Activated T-cell treated with anti-CD3 and anti-CD28 coated beads, Interleukin-2, amount 50 U/mL, for 72 hours (primary cell): ENCODE measurements at regions not wholly inside any gene's neighbourhood (a gene's known extent, or its start where the extent isn't known, plus 50 kb on each side); places are given as distances from the start of the nearest gene placed in this dataset.
A peak's percentile ranks its signal among the peaks of the same experiment; 100 is the strongest.

Experiments
- ATAC-seq, 2 donors: fragments of 150-1000 bp; cut with Tn5 transposase; replicated peaks in 1 of 2; 2 replicates each; pipeline ENCODE4 v1.10.0; 2021; ENCODE audit warnings: moderate library complexity in 2 of 2, mild to moderate bottlenecking in 1 of 2
- DNase-seq, 2 donors: peaks; one replicate each; pipeline ENCODE4 v3.0.0; 2021 to 2022; ENCODE audit warnings: mixed read lengths in 1 of 2
- H3K27ac Mint-ChIP-seq: one replicate; pipeline ENCODE4 v1.8.0; 2022; ENCODE audit warnings: mild to moderate bottlenecking, moderate library complexity, mixed read lengths
- H3K27me3 Mint-ChIP-seq: one replicate; pipeline ENCODE4 v1.8.0; 2022; ENCODE audit warnings: low read depth, mixed read lengths
- H3K36me3 Mint-ChIP-seq, 2 donors: one replicate each; pipeline ENCODE4 v1.8.0; 2022; ENCODE audit warnings: mixed read lengths in 2 of 2, mild to moderate bottlenecking in 1 of 2; ENCODE audit not compliant: insufficient read depth in 2 of 2
- H3K4me1 Mint-ChIP-seq: one replicate; pipeline ENCODE4 v1.8.0; 2022; ENCODE audit warnings: low read depth, mixed read lengths
- H3K4me3 Mint-ChIP-seq, 2 donors: one replicate each; pipeline ENCODE4 v1.8.0; 2022; ENCODE audit warnings: mild to moderate bottlenecking in 2 of 2, mixed read lengths in 2 of 2, moderate library complexity in 2 of 2
- H3K9me3 Mint-ChIP-seq, 2 donors: one replicate each; pipeline ENCODE4 v1.8.0; 2022; ENCODE audit warnings: mixed read lengths in 2 of 2

DNA sequence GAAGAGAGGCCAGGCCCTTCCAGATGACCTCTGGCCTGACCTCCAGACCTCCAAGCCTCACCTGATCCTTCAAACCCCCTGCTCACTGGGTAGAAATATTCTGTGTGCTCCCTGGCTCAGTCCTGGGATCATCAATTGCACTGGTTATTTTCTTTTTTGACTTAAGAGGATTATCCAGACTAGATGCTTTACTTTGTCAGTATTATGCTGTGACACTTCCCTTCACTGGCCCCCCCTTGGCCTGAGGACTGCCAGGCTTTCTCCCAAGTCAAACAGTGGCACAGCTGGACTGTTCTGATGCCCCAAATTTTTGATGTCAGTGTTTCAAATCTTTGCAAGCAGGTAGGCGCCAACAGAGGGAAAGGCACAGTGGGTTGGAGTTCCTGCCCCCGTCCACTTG lies 156.3 kb upstream of the SKOR2 start:
- H3K27me3 Mint-ChIP-seq, result no peaks in the 10 kb centered on the region
- ATAC-seq, result no peak

DNA sequence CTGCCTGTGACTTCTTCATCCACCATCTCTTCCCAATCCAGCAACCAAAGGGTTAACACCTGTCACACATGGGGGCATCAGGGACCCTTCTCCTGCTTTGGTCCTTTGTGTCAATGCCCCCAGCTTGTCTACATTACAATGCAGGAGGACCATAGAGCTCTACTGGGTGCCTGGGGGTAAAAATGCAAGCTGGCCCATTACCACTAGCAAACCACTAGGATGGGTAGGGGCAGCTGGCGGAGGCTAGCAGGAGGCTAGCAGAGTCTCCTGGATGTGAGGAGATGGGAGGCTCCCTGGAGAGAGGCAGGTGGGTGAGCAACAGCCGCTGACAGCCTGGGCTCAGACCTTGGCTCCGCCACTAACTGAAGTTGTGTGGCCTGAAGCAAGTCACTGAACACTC lies 153.4 kb upstream of the SKOR2 start:
- H3K36me3 Mint-ChIP-seq, result no peaks in the 10 kb centered on the region
- DNase-seq (no peak), ATAC-seq (no peak)

More for the DNA sequence above, 156.3 kb upstream of the SKOR2 start:
- Mint-ChIP-seq H3K4me3 (no peak overlapping the region), H3K9me3 (no peaks in the 10 kb centered on the region), H3K36me3 (no peaks in the 10 kb centered on the region), H3K4me1 (no peaks in the 10 kb centered on the region), H3K27ac (no peak overlapping the region)
- DNase-seq, result no peak

DNA sequence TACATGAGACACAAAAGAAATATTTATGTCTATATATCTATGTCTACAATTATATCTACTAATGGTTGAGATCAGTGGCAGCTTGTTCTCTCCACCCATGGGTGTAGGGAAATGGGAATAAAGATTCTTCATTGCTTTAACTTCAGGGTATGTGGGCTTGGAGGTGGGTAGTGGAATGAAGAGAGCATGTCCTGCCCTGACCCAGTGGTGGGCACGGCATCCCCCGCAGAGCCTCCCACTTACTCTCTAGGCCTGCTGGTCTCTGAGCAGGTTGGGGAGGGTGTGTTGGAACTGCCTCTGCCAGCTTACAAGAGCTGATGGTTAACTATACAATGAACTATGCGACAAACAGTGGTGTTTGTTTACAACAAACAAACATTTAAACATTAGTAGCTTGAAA lies 152.5 kb upstream of the SKOR2 start:
- no peak overlapping the region for H3K27ac Mint-ChIP-seq
- no peaks in the 10 kb centered on the region for H3K36me3 Mint-ChIP-seq
- ATAC-seq, result no peak
- no peak overlapping the region for H3K4me3 Mint-ChIP-seq
- H3K4me1 Mint-ChIP-seq, result no peaks in the 10 kb centered on the region
- H3K9me3 Mint-ChIP-seq, result no peaks in the 10 kb centered on the region
- DNase-seq, result no peak
- H3K27me3 Mint-ChIP-seq, result no peaks in the 10 kb centered on the region

More for the DNA sequence above, 153.4 kb upstream of the SKOR2 start:
- Mint-ChIP-seq H3K27ac (no peak overlapping the region), H3K27me3 (no peaks in the 10 kb centered on the region), H3K4me1 (no peaks in the 10 kb centered on the region), H3K4me3 (no peak overlapping the region), H3K9me3 (no peaks in the 10 kb centered on the region)

DNA sequence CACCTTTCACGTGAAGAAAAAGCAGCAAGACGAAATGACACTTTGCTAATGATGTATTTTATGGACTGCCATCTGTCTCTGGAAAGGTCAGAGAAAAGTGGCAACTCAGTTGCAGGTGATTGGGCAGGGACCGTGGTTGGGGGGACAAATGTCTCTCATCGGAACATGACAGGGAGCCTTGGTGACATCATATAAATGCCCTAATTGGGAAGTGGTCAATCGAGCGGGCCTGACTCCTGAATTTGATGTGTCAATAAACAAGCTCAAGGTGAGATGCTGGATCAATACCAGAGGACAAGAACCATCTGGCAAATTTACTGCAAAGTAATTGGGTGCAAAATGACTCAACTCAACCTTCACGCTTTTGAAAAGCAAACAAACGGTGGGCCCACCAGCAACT lies 151.9 kb upstream of the SKOR2 start:
- no peaks in the 10 kb centered on the region for H3K27me3 Mint-ChIP-seq
- no peak for ATAC-seq
- DNase-seq, result no peak
- H3K4me3 Mint-ChIP-seq, result no peak overlapping the region
- H3K4me1 Mint-ChIP-seq, result no peaks in the 10 kb centered on the region
- no peak overlapping the region for H3K27ac Mint-ChIP-seq
- no peaks in the 10 kb centered on the region for H3K9me3 Mint-ChIP-seq
- H3K36me3 Mint-ChIP-seq, result no peaks in the 10 kb centered on the region

DNA sequence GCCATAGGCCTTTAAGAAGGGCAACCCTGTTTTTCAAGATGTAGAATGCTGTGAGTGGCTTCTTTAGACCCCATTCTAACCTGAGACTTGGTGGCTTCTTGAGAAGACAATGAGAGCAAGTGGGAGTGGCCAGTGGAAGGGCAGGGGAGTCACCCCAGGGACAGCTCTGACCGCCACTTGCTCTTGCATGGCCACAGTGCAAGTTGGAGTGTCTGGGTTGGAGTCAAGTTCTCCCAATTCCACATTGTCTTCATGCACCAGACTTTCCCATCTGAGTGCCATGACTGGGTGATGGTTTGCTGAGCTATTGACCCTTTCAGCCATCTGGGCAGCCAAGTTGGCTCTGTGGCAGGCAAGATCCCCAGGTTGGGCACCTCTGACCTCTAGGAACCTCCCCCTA lies 148.0 kb upstream of the SKOR2 start:
- no peaks in the 10 kb centered on the region for H3K4me1 Mint-ChIP-seq
- H3K27me3 Mint-ChIP-seq, result no peaks in the 10 kb centered on the region
- ATAC-seq (no peak), DNase-seq (no peak)
- peaks cover 0 to 2% of the 10 kb centered on the region in 2 donors for H3K9me3 Mint-ChIP-seq
- no peak overlapping the region for H3K27ac Mint-ChIP-seq
- H3K4me3 Mint-ChIP-seq, result no peak overlapping the region
- H3K36me3 Mint-ChIP-seq, result peaks cover 0 to 2% of the 10 kb centered on the region in 2 donors

DNA sequence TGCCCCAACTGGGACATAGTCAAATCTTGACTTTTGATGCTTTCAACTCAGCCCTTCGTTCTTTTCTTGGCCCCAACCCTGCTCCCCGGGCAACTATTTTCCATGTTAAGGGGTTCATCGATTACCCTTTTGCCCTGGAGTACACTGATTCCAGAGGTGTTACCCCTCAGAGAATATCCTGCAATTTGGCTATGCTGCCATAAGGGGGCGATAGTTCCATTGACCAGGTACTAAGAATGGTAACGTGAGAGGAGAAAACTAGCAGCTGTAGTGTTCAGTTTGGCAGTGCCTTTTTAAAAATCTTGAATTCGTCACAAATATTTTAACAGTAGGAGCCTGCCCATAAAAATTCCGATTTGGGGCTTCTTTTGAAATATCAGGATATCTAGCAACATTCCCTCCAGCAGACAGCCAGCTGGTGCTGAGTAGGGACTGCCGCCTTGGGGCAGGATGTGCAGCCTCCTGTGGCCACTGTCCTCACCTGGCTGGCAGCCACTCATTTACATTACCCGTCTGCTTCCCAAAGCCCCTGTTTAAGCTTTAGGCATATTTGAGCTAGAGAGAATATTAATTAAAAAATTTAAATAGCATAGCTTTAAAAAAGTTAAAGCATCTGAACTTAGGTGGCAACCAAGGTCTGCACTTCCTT lies 146.3 kb upstream of the SKOR2 start:
- Mint-ChIP-seq H3K4me1 (no peaks in the 10 kb centered on the region), H3K27me3 (no peaks in the 10 kb centered on the region), H3K4me3 (no peak overlapping the region), H3K9me3 (peaks cover 0 to 2% of the 10 kb centered on the region in 2 donors), H3K27ac (no peak overlapping the region), H3K36me3 (peaks cover 0 to 2% of the 10 kb centered on the region in 2 donors)
- no peak for ATAC-seq
- peak; percentile 10 to 18 for DNase-seq

DNA sequence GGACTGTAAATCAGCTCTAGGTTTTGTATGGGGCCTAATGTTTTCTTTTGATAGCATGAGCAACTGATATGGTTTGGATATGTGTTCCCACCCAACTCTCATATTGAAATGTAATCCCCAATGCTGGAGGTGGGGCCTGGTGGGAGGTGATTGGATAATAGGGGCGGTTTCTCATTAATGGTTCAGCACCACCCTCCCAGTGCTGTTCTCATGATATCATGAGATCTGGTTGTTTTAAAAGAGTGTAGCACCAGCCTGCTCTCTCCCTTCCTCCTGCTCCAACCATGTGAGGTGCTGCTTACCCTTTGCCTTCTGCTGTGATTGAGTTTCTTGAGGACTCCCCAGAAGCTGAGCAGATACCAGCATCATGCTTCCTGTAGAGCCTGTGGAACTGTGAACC lies 140.2 kb upstream of the SKOR2 start:
- no peak overlapping the region for H3K4me3 Mint-ChIP-seq
- peaks cover 13% of the 10 kb centered on the region for H3K27me3 Mint-ChIP-seq
- no peaks in the 10 kb centered on the region for H3K36me3 Mint-ChIP-seq
- no peak overlapping the region for H3K27ac Mint-ChIP-seq
- H3K9me3 Mint-ChIP-seq, result peaks cover 0 to 2% of the 10 kb centered on the region in 2 donors
- ATAC-seq, result no peak
- H3K4me1 Mint-ChIP-seq, result no peaks in the 10 kb centered on the region
- no peak for DNase-seq

DNA sequence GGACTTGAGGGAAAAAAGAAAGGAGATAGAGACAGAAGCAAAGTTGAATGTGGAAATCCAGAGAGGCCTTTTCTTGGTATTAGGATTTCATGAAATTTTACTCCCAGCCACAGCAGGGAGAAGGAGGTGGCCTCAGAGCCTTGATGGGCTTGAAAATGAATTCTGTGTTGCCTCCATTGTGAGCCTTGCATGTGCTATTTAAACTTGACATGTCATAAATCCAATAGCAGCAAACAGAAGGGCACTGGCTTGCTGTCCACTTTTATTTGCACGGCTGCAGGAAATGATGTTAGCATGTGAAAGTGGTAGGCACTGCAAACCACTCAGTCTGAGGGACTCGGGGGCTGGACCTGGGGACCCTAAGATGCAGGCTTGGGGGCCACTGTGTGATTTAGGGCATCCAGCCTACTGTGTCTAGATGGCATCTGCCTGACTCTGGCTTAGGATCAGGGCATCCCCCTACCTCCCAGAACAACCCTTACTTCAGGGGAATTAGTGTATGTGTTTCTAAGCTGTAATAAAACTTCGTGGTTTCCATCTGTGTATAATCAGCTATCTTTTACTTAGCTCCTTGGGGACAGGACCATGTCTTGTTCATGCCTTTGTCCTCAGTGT lies 139.1 kb upstream of the SKOR2 start:
- Mint-ChIP-seq H3K36me3 (no peaks in the 10 kb centered on the region), H3K27me3 (peaks cover 13% of the 10 kb centered on the region), H3K27ac (no peak overlapping the region), H3K4me3 (no peak overlapping the region), H3K9me3 (no peaks in the 10 kb centered on the region), H3K4me1 (no peaks in the 10 kb centered on the region)
- no peak for DNase-seq
- ATAC-seq, result no peak

DNA sequence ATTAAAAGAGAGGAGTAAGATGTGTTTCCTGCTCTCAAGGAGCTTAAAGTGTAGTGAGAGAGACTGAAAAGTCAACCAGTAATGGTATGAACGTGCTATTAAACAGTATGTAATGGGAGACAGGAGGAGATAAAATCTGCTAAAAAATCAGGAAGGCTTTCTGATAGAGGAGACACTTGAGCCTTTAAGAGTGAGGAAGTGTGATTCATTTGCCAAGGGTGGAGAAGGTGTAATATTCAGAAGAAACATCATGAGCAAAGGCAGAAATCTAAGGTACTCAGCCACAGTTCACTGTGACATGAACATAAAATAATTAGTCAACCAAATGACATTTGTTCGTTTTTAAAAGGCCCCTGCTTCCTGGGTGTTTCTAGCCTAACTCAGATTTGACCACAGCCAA lies 137.8 kb upstream of the SKOR2 start:
- Mint-ChIP-seq H3K27ac (no peak overlapping the region), H3K4me3 (no peak overlapping the region), H3K4me1 (no peaks in the 10 kb centered on the region), H3K27me3 (peaks cover 13% of the 10 kb centered on the region), H3K36me3 (no peaks in the 10 kb centered on the region), H3K9me3 (no peaks in the 10 kb centered on the region)
- ATAC-seq, result no peak
- no peak for DNase-seq

DNA sequence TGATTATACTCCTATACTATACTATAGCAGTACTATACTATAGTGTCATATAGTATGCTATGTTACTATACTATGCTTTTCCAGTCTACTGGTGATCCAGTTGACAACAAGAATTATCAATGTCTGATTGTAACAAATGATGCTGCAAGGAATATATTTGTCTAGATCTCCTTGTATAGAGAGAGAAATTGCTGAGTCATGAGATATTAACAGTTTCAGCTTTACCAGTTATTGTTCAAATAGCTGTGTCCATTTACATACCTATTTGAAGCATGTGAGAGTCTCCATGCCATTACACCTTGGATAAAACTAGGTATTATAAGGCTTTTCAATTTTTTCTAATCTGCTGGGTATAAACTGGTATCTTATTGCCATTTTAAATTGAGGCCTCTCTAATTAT lies 136.4 kb upstream of the SKOR2 start:
- ATAC-seq (no peak), DNase-seq (no peak)
- H3K9me3 Mint-ChIP-seq, result no peaks in the 10 kb centered on the region
- no peak overlapping the region for H3K27ac Mint-ChIP-seq
- no peaks in the 10 kb centered on the region for H3K36me3 Mint-ChIP-seq
- peaks cover 13% of the 10 kb centered on the region for H3K27me3 Mint-ChIP-seq
- no peaks in the 10 kb centered on the region for H3K4me1 Mint-ChIP-seq
- no peak overlapping the region for H3K4me3 Mint-ChIP-seq

DNA sequence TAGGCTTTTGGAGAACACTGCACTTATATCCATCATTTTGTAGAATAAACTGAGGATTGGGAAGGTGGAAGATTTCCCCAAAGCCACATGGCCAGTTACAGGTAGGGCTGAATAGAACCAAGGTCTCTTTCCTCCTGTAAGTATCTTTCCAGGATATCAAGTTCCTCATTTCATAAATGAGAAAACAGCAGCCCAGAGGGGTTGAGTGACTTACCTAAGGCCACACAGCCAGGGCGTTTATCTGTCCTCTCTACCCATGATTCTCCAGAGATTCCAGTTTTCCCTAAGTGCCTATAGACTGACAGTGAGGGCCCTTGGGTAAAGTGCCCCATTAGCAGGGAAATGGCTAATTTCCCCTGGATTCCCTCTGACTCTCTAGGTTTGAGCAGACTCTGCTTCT lies 132.3 kb upstream of the SKOR2 start:
- ATAC-seq, result no peak
- DNase-seq, result no peak
- no peaks in the 10 kb centered on the region for H3K36me3 Mint-ChIP-seq
- H3K4me3 Mint-ChIP-seq, result no peak overlapping the region
- H3K27ac Mint-ChIP-seq, result no peak overlapping the region
- H3K4me1 Mint-ChIP-seq, result no peaks in the 10 kb centered on the region
- H3K27me3 Mint-ChIP-seq, result no peaks in the 10 kb centered on the region
- no peaks in the 10 kb centered on the region for H3K9me3 Mint-ChIP-seq

DNA sequence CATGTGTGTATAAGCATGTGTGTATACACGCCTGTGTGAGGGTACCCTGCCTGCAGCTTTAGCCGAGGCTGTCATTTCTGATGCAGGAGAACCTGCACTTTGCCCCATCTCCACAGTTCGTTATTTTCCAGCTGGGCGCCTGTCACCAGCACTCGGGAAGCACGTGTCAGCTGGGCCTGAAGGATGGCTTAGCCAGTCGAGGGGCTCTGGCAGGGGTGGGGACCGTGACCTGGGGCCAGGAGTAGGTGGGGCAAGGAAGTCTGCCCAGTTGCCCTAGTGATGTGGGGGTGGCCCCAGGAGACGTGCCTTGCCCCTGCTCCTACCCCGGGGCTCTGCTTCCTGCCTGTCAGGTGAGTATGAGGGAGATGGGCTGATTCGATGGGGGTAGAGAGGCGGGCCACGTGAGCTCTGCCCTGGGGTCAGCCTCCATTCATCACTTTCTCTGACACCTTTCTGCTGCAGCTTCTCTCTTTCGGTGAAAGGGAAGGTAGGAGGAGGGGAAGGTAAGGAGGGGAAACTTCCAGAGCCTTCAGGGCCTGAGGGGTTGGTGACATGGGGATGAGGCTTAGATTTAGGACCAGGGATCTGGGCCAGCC lies 130.6 kb upstream of the SKOR2 start:
- Mint-ChIP-seq H3K27me3 (no peaks in the 10 kb centered on the region), H3K4me1 (no peaks in the 10 kb centered on the region), H3K36me3 (no peaks in the 10 kb centered on the region), H3K4me3 (no peak overlapping the region), H3K27ac (no peak overlapping the region), H3K9me3 (no peaks in the 10 kb centered on the region)
- ATAC-seq, result no peak
- DNase-seq, result no peak

DNA sequence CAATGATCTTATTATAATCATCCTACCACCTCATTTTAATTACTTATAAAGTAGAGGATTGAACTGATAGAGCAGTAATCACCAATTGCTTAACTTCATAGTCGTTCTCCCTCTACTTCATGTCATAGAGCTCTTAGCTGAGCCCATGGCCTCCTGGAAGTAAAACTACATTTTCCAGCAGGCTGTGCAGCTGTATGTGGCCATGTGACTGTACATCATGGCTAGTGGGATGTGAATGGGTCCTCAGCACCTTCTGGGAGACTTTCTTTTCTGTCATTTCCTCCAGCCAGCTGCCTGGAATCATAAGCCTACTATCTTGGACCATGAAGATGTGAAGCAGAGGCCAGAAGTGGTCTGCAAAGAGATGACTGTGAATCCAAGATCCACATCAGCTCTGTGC lies 128.7 kb upstream of the SKOR2 start:
- DNase-seq (no peak), ATAC-seq (no peak)
- no peak overlapping the region for H3K4me3 Mint-ChIP-seq
- H3K27me3 Mint-ChIP-seq, result no peaks in the 10 kb centered on the region
- H3K9me3 Mint-ChIP-seq, result no peaks in the 10 kb centered on the region
- H3K36me3 Mint-ChIP-seq, result no peaks in the 10 kb centered on the region
- H3K27ac Mint-ChIP-seq, result no peak overlapping the region
- no peaks in the 10 kb centered on the region for H3K4me1 Mint-ChIP-seq

DNA sequence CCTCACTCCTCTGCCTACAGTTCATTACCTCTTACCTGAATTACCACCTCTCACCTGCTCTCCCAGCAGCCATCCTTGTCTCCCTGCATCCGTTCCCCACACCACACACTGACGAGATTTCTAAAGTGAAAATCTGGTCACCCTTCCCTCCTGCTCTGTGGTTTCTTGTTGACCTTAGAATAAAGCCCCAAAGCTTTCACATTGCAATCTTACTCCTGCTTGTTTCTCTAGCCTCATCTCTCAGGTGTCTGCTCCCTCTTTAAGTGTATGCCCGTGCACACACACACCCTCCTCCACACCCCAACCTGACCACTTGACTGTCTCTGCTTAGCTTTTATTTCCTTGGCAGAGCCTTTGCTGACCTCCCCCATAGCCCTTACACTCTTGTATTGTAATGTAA lies 122.0 kb upstream of the SKOR2 start:
- no peak for ATAC-seq
- no peak overlapping the region for H3K4me3 Mint-ChIP-seq

More for the DNA sequence above, 122.0 kb upstream of the SKOR2 start:
- DNase-seq, result no peak
- Mint-ChIP-seq H3K36me3 (peaks cover 0 to 1% of the 10 kb centered on the region in 2 donors), H3K4me1 (no peaks in the 10 kb centered on the region), H3K9me3 (no peaks in the 10 kb centered on the region), H3K27ac (no peak overlapping the region), H3K27me3 (peaks cover 9% of the 10 kb centered on the region)
